ENCODE measurements at regions not wholly inside any gene's neighbourhood (a gene's known extent, or its start where the extent isn't known, plus 50 kb on each side); places are given as distances from the start of the nearest gene placed in this dataset.

- TF ChIP-seq TEAD4 (IDR thresholded peaks at IDR 0.05) (no peak), CREB1 (IDR thresholded peaks at IDR 0.05; ENCODE audit: low read depth) (no peak), EGR1 (IDR thresholded peaks at IDR 0.05) (no peak), CEBPB (IDR thresholded peaks at IDR 0.05) (no peak), NFIC (IDR thresholded peaks at IDR 0.05) (no peak), FOXM1 (IDR thresholded peaks at IDR 0.05; ENCODE audit: borderline replicate concordance, low read depth) (no peak), YY1 (IDR thresholded peaks at IDR 0.05; ENCODE audit: low read depth) (no peak), RAD21 (IDR thresholded peaks at IDR 0.05; ENCODE audit: low read depth) (no peak), EP300 (IDR thresholded peaks at IDR 0.05; ENCODE audit: borderline replicate concordance) (no peak), REST (IDR thresholded peaks at IDR 0.05; ENCODE audit: low read depth) (no peak), ZBTB7A (IDR thresholded peaks at IDR 0.05; ENCODE audit: low read depth) (no peak), TAF1 (IDR thresholded peaks at IDR 0.05; ENCODE audit: low read depth) (no peak), MAX (IDR thresholded peaks at IDR 0.05) (no peak), TCF12 (IDR thresholded peaks at IDR 0.05; ENCODE audit: low read depth) (no peak), USF1 (IDR thresholded peaks at IDR 0.05) (no peak)
Observed at GRCh38 chr6:75029333-75029732, 176.5 kb downstream of the COL12A1 start.

GRCh38 chr6:75025371-75025770 is 180.5 kb downstream of the COL12A1 start:
- TF ChIP-seq CEBPB (IDR thresholded peaks at IDR 0.05) = no peak
- TF ChIP-seq MAX (IDR thresholded peaks at IDR 0.05) = no peak
- no peak for TF ChIP-seq TCF12 (IDR thresholded peaks at IDR 0.05; ENCODE audit: low read depth)
- TF ChIP-seq FOXM1 (IDR thresholded peaks at IDR 0.05; ENCODE audit: borderline replicate concordance, low read depth) = no peak
- no peak for TF ChIP-seq TAF1 (IDR thresholded peaks at IDR 0.05; ENCODE audit: low read depth)

GRCh38 chr6:75024828-75025227 is 181.0 kb downstream of the COL12A1 start:
- TF ChIP-seq USF1 (IDR thresholded peaks at IDR 0.05) (no peak), EP300 (IDR thresholded peaks at IDR 0.05; ENCODE audit: borderline replicate concordance) (no peak), ZBTB7A (IDR thresholded peaks at IDR 0.05; ENCODE audit: low read depth) (no peak), CEBPB (IDR thresholded peaks at IDR 0.05) (no peak), MAX (IDR thresholded peaks at IDR 0.05) (no peak), YY1 (IDR thresholded peaks at IDR 0.05; ENCODE audit: low read depth) (no peak), RAD21 (IDR thresholded peaks at IDR 0.05; ENCODE audit: low read depth) (no peak), TCF12 (IDR thresholded peaks at IDR 0.05; ENCODE audit: low read depth) (no peak), REST (IDR thresholded peaks at IDR 0.05; ENCODE audit: low read depth) (no peak), TAF1 (IDR thresholded peaks at IDR 0.05; ENCODE audit: low read depth) (no peak), EGR1 (IDR thresholded peaks at IDR 0.05) (no peak), TEAD4 (IDR thresholded peaks at IDR 0.05) (no peak), FOXM1 (IDR thresholded peaks at IDR 0.05; ENCODE audit: borderline replicate concordance, low read depth) (no peak), NFIC (IDR thresholded peaks at IDR 0.05) (no peak), CREB1 (IDR thresholded peaks at IDR 0.05; ENCODE audit: low read depth) (no peak)

- no peak for TF ChIP-seq YY1 (IDR thresholded peaks at IDR 0.05; ENCODE audit: low read depth)
- TF ChIP-seq NFIC (IDR thresholded peaks at IDR 0.05) = no peak
- no peak for TF ChIP-seq ZBTB7A (IDR thresholded peaks at IDR 0.05; ENCODE audit: low read depth)
- TF ChIP-seq CREB1 (IDR thresholded peaks at IDR 0.05; ENCODE audit: low read depth) = no peak
- no peak for TF ChIP-seq MAX (IDR thresholded peaks at IDR 0.05)
- TF ChIP-seq REST (IDR thresholded peaks at IDR 0.05; ENCODE audit: low read depth) = no peak
- TF ChIP-seq TCF12 (IDR thresholded peaks at IDR 0.05; ENCODE audit: low read depth) = no peak
- no peak for TF ChIP-seq FOXM1 (IDR thresholded peaks at IDR 0.05; ENCODE audit: borderline replicate concordance, low read depth)
- no peak for TF ChIP-seq TAF1 (IDR thresholded peaks at IDR 0.05; ENCODE audit: low read depth)
- no peak for TF ChIP-seq EP300 (IDR thresholded peaks at IDR 0.05; ENCODE audit: borderline replicate concordance)
- no peak for TF ChIP-seq RAD21 (IDR thresholded peaks at IDR 0.05; ENCODE audit: low read depth)
- TF ChIP-seq USF1 (IDR thresholded peaks at IDR 0.05) = no peak
- TF ChIP-seq CEBPB (IDR thresholded peaks at IDR 0.05) = no peak
- no peak for TF ChIP-seq TEAD4 (IDR thresholded peaks at IDR 0.05)
- no peak for TF ChIP-seq EGR1 (IDR thresholded peaks at IDR 0.05)
Observed at GRCh38 chr6:75023634-75024033, 182.2 kb downstream of the COL12A1 start.

Data from Ishikawa (cell line).